Uterus (tissue), 2 donors: ENCODE measurements at regions not wholly inside any gene's neighbourhood (a gene's known extent, or its start where the extent isn't known, plus 50 kb on each side); places are given as distances from the start of the nearest gene placed in this dataset.

Source experiments
- CTCF ChIP-seq, 4 experiments: fragments of 200-600 bp in 2 of 4; fragments of 450-650 bp in 2 of 4; sonication (generic) in 2 of 4; IDR thresholded peaks; one replicate each; pipeline ENCODE4 v1.5.1; 2016 to 2019; ENCODE audit warnings: antibody characterized with exemption in 4 of 4, mild to moderate bottlenecking in 2 of 4, moderate library complexity in 1 of 4
- POLR2A ChIP-seq, 2 donors: fragments of 450-650 bp; IDR thresholded peaks; one replicate each; pipeline ENCODE4 v1.6.1; 2016; ENCODE audit warnings: antibody characterized with exemption in 2 of 2, mild to moderate bottlenecking in 1 of 2, moderate library complexity in 1 of 2

- no peak for TF ChIP-seq CTCF (IDR thresholded peaks at IDR 0.05)
- TF ChIP-seq POLR2A (IDR thresholded peaks at IDR 0.05) = no peak
Measured at GRCh38 chr18:67179726-67180125, 336.8 kb downstream of the DSEL start.
